IPS-NIHi7 (cell line): ENCODE measurements at regions not wholly inside any gene's neighbourhood (a gene's known extent, or its start where the extent isn't known, plus 50 kb on each side); places are given as distances from the start of the nearest gene placed in this dataset.
"Not testable (repeated sequence)": the region's sequence is repeated elsewhere in the genome, so short reads cannot be mapped to it uniquely, and the experiment has no call there.

Experiments
- DNase-seq: peaks from one replicate; pipeline ENCODE4 v3.0.0; 2012; ENCODE audit warnings: mixed read lengths; ENCODE audit errors: extremely low spot score

DNA sequence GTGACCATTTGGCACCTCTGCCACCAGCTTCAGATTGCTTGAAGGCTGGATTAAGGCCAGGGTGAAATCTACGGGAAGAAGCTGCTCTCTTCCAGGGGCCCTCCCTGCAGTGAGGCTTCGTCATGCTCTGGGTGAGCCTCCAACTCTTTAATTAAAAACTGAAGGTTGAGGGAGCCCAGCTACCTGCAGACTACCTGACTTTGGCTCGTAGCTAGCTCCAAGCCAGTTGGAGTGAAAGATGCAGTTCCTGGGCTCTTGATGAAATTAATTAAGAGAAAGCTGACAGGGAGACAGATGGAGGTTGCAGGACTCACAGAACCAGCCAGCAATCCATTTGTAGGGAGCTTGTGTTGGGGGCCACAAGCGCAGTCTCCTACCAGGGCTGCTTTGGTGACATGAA lies 168.5 kb upstream of the SFSWAP start:
- DNase-seq, result no peak

DNA sequence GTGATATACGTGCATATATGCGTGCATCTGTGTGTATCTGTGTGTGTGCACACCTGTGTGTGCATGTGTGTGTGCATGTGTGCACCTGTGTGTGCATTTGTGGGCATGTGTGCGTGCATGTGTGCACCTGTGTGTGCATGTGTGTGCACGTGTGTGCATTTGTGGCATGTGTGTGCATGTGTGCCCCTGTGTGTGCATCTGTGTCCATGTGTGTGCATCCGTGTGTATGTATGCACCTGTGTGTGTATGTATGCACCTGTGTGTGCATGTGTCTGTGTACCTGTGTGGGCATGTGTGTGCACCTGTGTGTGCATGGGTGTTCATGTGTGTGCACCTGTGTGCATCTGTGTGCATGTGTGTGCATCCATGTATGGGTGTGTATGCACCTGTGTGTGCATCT lies 167.8 kb upstream of the SFSWAP start:
- no peak for DNase-seq

DNA sequence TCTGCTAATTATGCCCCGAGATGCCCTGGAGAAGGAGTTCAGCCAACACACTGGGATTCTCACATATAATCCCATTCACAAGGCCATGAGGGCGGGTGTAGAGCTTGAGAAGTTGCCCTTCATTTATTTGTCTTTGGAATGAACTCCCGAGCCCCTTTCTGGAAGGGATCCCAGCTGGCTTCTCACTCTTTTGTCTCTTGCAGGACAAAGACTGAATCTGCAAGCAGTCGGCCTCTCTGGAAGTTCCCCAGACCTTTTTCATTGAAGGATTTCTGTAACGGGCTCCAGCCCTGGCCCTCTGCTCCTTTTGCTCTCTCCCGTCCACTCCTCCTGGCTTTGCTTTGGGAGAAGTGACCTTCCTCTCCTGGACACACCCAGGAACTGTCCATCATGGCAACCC lies 163.3 kb upstream of the SFSWAP start:
- no peak for DNase-seq

DNA sequence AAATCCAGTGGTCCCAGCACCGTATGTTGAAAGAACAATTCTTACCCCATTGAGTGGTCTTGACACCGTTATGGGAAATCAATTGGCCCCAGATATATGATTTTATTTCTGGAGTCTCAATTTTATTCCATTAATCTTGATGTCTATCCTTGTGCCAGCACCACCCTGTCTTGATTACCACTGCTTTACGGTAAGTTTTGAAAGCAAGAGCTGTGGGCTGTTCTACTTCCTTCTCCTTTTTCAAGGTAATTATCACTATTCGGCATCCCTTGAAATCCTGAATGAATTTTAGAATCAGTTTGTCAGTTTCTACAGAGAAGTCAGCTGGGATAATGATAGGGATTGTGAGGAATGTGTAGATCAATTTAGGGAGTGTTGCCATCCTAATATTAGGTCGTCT lies 160.8 kb upstream of the SFSWAP start:
- DNase-seq, result no peak

DNA sequence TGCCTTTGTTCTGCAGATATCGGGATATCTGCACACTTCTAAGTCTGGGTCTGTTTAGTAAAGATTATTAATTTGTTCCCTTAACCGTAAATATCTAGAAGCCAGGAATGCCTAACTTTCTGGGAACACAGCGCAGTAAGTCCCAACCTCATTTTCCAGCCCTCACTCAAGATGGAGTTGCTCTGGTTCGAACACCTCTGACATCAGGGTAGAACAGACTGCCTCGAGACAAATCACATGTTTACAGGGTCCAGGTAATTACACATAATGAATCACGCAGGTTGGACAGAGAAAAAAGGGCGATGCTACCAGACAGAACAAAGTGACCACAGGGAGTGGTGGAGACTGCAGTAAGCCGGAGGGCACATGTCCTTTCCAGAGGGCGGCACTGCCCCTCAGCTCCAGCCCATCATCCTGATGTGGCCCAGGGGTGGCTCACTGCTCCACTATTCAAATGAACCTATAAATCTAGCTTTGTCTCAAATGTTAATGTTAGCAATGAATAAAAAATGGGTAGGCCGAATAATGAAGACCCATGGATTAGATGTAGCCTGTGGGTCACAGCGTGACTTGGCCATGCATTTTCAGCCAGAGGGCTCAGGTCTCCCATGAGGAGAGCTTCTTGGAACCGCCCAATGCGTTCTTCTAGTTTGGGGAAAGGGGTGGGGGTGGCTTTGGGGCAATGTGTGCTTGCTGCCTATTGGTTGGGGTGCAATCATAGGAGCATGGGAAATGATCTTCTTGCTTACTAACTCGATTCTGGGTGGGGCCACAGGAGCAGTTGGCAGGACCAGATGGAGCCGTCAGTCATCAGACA lies 159.0 kb upstream of the SFSWAP start:
- DNase-seq, result no peak

DNA sequence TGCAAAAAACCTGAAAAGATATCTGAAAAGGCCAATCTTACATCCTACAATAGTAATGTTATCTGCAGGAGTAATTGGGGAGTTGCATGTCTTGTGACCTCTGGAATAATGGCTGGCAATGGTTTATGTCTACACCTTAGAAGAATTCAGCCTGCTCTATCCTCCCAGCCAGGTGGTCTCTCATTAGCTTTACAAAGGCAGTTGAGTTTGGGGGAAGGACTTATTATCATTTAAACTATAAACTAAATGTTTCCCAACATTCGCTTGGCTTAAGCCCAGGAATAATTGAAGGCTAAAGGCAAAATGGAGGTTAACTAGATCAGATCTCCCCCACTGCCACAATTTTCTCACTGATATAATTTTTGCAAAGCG lies 158.4 kb upstream of the SFSWAP start:
- DNase-seq, result no peak

DNA sequence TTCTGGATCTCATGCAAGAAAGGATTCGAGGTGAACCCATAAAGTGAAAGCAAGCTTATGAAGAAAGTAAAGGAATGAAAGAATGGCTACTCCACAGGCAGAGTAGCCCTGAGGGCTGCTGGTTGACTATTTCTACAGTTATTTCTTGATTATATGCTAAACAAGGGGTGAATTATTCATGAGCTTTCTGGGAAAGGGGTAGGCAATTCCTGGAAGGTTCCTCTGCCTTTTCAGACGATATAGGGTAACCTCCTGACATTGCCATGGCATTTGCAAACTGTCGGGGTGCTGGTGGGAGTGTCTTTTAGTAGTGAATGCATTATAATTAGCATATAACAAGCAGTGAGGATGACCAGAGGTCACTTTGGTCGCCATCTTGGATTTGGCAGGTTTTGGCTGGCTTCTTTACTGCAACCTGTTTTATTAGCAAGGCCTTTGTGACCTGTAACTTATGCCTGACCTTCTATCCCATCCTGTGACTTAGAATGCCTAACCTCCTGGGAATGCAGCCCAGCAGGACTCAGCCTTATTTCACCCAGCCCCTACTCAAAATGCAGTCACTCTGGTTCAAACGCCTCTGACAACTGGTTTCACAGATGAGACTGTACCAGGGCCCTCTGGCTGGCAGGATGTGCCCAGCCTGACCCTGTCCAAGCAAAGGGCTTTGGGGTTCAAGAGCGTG lies 157.7 kb upstream of the SFSWAP start:
- DNase-seq, result no peak

DNA sequence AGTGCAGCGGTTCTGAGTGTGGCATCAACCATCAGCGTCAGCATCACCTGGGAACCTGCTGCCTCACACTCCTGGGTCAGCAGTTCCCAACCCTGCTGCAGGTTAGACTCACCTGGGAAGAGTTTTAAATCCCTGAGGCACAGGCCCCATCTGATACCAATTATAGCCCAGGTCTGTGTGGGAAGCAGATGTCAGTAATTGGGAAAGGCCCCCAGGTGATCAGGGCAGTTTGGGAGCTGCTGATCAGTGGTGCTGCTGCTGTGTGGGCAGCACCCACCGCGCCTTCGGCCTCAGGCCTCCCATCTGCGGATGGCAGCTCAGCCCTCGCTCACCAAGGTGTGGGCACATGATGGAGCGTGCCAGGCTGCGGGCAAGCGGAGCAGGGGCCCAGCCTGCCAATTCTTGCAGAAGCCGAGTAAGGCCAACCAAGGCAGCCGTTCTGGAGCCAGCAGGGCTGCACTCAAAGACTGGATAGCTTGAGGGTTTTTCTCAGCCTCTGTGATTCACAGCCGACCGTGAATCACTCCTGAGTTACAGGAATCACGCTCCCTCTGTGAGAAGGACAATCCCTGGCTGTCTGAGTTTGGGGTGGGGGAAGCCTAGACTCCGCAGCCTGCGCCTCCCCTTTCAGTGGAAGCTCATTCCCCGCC lies 155.6 kb upstream of the SFSWAP start:
- DNase-seq, result no peak

DNA sequence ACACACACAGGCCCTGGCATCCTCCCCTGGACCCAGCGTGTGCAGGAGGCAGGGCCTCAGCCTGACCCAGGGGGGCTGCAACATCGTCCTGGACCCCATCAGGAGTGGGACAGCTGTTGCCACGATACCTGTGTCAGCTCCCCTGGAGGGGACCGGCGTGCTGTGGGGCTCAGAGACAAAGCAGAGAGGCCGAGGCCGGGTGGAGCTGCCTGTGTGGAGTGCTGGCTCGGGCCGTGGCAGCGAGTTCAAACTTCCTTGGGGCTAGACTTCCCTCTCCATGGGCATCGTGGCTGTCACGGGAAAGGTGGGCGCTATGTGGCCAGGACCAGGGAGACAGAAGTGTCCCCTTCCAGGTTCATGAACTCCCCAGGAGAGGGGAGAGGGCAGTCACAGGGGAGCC lies 155.0 kb upstream of the SFSWAP start:
- DNase-seq, result no peak

DNA sequence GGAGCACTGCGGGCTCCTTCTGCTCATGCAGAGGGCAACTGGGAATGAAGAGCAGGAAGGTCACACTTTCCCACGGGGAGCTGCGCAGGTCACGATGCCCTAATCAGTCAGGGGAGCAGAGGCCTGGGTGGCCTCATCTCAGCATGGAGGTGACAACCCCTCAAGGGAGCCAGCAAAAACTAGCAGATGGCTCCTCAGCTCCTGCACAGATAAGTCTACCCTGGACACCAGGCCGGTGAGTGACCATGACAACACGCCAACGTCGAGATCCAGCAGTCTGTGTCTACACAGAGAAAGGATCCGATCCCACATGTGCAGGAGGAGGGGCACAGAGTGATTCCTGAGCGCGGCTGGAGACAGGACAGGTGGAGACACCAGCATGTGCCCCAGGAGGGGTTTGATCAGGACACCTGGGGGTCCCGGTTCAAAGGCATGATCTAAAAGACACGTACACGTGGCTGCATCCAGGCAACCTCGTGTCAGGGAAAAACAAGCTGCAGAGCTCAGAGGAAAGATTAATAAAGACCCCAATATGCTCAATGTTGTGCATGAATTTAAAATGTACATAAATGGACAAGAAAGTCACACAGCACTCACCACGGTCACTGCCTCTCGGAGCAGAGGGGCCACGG lies 153.7 kb upstream of the SFSWAP start:
- no peak for DNase-seq

DNA sequence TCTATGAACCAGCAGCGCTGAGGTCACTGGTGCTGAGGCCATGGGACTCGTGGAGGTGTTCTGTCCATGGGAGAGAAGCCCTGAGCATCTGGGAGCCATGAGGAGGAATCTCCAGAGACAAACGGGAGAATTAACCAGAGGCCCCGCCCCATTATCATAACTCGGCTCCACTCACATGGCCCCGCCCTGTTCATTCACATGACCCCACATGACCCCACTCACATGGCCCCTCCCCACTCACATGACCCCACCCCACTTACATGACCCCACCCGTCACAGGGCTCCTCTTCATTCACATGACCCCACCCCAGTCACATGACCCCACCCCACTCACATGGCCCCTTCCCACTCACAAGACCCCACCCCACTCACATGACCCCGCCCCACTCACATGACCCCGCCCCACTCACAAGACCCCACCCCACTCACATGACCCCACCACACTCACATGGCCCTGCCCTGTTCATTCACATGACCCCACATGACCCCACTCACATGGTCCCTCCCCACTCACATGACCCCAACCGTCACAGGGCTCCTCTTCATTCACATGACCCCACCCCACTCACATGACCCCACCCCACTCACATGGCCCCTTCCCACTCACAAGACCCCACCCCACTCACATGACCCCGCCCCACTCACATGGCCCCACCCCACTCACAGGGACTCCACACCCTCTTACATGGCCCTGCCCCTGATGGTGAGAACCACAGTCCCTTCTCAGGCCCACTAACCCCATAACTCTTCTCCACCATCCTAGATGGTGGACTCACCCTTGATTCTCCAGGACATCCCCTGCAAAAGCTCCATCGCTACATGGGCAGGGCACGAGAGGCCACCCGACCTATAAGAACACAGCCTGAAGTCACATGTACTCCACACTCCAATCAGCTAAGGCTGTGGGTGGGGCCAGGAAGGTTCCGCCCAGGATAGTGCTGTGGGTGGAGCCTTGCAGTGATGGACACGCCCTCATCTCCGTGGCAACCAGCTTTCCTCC lies 151.1 kb upstream of the SFSWAP start:
- DNase-seq, result no peak

DNA sequence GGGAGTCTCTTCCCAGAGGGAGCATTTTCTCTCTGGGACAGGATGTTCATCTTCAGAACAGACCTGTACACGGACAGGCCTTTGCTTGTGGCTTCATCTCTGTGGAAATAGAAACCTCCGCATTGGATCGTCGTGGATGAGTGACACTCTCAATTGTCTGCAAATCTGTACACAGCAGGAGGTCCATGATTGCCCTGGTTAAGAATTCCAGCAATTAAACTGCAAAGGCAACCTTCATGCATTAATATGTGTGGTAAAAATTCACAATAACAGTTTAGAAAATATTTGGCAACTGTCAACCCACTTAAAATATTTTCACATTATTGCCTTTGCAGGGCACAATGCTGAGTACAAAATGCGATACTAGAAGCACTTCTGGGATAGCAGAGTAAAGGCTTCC lies 149.8 kb upstream of the SFSWAP start:
- DNase-seq, result no peak

DNA sequence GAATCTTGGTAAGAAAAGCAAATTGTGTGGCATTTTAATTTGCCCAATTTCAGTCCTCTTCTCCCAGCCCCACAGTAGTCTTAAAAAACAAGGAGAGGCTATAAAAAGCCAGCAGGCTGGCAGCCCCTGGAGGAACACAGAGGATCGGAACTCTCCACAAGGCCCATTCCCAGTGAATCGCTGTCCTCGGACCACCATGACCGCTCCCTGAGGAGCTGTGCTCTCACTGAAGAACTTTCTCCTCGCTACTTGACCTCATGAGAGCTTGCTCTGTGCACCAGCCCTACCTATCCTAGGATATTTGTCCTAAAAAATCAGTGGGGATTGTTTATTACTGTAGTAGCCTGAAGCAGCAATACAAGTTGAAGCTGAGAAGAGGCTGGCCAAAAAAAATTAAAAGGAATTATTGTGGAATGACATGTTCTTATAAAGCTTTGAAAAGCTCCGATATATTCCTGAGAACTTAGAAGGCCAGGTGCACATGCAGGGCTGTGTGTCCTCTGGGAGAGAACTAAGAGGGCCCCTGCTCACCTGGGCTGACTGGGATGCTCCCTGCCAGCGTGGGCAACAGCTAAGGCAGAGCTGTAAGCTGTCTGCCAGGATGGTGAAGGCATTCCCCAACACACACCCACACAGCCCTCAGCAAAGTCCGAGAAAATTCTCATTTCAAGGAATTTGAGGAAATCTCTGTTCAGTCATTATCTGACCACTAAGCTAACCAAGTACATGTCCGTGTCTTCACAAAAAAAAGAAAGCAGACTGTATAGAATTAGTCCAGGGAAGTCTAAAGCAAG lies 148.8 kb upstream of the SFSWAP start:
- no peak for DNase-seq

DNA sequence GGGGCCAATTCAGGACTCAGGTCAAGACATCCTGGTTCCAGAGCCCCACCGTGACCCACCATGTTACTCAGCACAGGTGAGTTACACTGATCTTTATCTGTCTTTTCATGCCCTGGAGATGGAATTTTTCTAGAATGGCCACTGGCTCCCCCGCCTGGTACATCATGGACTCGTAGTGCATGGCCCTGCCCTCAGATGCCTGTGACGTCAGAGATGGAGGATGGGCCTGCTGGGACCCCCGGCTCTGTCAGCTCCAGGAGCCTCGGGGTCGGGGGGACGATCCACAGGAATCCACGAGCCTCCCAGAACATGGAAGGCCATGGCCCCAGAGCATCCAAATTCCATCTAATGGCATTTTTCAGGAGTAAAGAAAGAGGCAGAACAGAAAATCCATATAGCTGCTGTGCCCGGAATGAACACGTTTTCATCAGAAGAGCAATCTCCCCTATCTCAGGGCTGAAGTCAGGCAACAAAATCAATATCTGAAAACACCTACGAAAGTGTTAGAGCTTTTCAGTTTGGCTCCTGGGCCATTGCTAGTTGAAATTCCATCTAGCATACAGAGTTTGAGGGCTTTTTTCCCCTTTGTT lies 146.7 kb upstream of the SFSWAP start:
- DNase-seq, result not testable (repeated sequence)

DNA sequence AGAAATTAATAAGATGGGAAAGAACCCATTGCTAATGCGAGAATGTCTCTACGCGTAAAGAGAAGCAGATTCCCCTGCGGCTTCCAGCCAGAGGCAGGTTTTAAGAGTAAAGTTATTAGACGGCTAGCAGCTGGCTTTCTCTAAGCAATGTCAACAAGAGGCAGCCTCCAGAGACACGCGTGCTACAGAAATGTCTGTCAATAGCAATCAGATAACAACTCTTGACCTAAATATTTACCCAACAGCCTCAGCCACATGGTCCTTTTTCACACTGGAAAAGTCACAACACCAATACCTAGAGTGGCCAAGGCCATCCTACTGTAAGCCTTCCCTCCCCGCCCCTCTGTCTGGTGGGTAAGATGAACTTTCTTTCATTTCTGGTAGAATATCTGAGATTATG lies 146.0 kb upstream of the SFSWAP start:
- DNase-seq, result no peak

DNA sequence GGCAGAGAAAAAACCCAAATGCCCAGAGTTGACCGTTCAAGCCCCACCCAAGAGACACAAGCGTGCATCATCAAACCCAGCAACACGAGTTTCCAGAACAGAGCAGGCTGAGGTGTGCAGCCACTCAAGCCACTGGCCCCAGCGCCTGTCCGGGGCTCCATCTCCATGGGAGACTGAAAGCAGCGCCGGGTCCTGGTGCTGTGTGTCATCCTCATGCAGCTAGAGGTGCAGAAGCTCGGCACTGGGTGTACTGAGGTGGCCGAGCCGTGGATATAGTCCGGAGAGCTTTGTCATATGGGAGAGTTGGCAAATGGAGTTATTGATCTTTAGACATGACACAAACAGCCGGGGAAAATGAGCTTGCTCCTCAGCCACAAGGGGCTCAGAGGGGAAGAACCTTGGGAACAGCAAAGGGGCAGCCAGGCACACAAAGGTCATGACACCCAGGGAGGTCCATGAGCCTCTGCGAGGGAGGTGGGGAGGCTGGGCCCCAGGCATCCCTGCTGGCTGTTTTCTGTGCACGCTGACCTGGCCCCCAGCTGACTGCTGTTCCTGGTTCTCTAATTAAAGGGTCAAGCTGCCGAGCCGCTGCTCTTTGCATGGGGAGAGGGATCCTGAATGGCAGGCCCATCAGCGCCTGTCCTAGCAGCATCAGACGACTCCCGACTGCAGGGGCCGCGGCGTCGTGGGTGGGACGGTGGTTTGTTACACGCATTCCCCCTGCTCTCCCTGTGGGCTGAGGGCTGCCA lies 145.4 kb upstream of the SFSWAP start:
- DNase-seq, result no peak

DNA sequence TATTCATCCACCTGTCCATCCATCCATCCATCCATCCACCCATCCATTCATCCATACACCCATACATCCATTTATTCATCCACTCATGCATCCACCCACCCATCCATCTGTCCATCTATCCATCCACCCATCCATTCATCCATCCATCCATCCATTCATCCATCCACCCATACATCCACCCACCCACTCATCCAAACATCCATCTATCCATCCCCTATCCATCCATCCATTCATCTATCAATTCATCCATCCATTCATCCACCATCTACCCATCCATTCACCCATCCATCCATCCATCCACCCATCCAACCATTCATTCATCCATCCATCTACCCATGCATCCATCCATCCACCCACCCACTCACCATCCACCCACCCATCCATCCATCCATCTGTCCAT lies 142.6 kb upstream of the SFSWAP start:
- DNase-seq, result no peak

DNA sequence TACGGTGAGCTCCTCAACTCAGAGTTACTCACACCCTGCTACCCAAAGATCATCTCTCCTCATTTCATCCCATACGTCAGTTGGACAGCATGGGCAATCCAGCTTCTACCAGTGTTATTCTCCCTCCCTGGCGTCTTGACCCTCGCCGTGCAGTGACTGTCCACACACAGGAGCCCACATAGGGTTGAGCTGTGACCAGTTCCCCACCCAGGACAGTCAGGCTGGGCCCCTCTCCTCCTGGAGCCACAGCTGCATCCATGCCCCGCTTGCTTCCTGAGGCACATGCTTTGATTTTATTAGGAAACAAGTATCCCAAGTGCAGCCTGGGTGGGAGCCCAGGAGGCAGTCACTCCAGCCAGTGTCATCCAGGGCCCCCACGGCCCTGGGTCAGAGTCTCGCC lies 140.3 kb upstream of the SFSWAP start:
- DNase-seq, result no peak

DNA sequence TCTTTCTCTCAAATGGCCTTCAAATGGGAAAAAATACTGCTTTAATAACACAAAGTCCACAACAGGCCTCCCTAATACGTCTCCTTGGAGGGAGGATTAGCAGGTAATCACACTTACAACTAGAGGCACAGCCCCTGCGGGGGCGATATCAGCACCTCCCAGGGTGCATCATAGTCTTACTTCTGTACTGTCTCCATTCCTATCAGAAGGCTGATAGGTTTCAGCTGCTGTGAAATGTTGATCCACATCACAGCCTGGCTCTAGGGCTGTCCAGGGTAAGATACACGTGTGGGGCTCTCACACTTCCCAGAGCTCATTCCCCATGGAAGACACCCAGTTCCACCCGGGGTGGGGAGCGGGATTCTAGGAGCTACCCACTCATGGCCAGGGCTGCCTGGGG lies 139.1 kb upstream of the SFSWAP start:
- no peak for DNase-seq
